ENCODE measurements at regions not wholly inside any gene's neighbourhood (a gene's known extent, or its start where the extent isn't known, plus 50 kb on each side); places are given as distances from the start of the nearest gene placed in this dataset.

DNA sequence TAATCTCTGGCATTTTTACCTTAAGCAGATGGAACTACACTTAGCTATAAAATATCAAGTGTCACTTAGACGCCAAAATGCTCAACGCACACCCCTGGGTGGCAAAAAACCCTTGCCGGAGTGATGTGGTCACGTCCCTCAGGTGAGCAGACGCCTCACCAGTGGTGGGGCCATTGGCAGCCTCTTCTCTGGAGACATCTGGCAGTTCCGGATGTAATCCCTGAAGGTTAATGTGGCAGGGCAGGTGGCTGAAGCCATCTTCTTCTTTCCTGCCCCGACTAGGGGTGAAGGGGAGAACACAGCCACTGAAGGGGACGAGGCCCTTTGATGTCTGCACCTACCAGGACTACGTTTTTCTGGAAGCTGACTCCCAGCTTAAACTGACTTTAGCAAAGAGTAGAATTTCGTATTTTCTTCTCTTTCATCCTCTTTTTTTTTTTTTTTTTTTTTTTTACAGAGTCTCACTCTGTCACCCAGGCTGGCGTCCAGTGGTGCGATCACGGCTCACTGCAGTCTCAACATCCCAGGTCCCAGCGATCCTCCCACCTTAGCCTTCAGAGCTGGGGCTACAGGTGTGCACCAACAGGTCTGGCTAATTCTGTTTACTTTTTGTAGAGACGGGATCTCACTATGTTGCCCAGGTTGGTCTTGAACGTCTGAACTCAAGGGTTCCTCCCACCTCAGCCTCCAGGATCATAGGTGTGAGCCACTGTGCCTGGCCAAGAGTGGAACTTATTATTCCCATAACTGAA, 152.1 kb downstream of the TTLL2 start:
- no peak overlapping the region for H3K9ac ChIP-seq
- no peaks in the 10 kb centered on the region for H3K79me2 ChIP-seq (ENCODE audit: insufficient read depth, low read depth)
- no peak overlapping the region for H3K27ac ChIP-seq
- no peaks in the 10 kb centered on the region for H3K4me1 ChIP-seq (ENCODE audit: low read depth, poor library complexity, severe bottlenecking)
- no peak overlapping the region for H3K4me3 ChIP-seq (IDR thresholded peaks at IDR 0.05; ENCODE audit: insufficient read depth, low read depth, low read length)
- TF ChIP-seq, protein P1, sequence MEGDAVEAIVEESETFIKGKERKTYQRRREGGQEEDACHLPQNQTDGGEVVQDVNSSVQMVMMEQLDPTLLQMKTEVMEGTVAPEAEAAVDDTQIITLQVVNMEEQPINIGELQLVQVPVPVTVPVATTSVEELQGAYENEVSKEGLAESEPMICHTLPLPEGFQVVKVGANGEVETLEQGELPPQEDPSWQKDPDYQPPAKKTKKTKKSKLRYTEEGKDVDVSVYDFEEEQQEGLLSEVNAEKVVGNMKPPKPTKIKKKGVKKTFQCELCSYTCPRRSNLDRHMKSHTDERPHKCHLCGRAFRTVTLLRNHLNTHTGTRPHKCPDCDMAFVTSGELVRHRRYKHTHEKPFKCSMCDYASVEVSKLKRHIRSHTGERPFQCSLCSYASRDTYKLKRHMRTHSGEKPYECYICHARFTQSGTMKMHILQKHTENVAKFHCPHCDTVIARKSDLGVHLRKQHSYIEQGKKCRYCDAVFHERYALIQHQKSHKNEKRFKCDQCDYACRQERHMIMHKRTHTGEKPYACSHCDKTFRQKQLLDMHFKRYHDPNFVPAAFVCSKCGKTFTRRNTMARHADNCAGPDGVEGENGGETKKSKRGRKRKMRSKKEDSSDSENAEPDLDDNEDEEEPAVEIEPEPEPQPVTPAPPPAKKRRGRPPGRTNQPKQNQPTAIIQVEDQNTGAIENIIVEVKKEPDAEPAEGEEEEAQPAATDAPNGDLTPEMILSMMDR (conservative IDR thresholded peaks at IDR 0.05; ENCODE audit: low read depth, low read length): no peak
- H4K20me1 ChIP-seq (ENCODE audit: insufficient read depth): no peaks in the 10 kb centered on the region
- no peaks in the 10 kb centered on the region for H3K27me3 ChIP-seq (ENCODE audit: insufficient read depth, low read depth)
- no peak overlapping the region for H3K4me2 ChIP-seq
- H2AFZ ChIP-seq (ENCODE audit: low read depth): no peak overlapping the region
- no peaks in the 10 kb centered on the region for H3K36me3 ChIP-seq (ENCODE audit: insufficient read depth)

DNA sequence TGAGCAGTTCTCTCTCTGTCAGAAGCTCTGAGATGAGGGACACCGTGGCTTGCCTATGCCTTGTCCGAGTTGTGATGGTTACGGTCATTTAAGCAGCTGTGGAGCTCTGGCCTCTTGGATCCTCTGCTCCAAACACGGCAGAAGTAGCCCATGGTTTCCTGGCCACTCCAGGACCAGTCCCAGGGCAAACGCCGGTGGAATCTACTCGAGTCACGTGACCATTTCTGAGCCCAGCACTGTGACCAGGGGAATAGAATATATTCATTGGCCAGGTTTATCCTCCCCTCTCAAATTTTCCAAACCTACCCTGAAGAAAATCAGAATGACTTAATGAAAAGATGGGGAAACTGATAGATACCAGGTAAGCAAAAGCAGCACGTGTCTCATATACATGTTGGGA, 152.8 kb downstream of the TTLL2 start:
- no peak overlapping the region for H3K27ac ChIP-seq
- no peaks in the 10 kb centered on the region for H3K4me1 ChIP-seq (ENCODE audit: low read depth, poor library complexity, severe bottlenecking)
- no peak overlapping the region for H3K4me3 ChIP-seq (IDR thresholded peaks at IDR 0.05; ENCODE audit: insufficient read depth, low read depth, low read length)
- H3K4me2 ChIP-seq: no peak overlapping the region
- H3K36me3 ChIP-seq (ENCODE audit: insufficient read depth): no peaks in the 10 kb centered on the region
- TF ChIP-seq, protein P1 (conservative IDR thresholded peaks at IDR 0.05; ENCODE audit: low read depth, low read length): no peak
- no peaks in the 10 kb centered on the region for H4K20me1 ChIP-seq (ENCODE audit: insufficient read depth)
- no peak overlapping the region for H2AFZ ChIP-seq (ENCODE audit: low read depth)
- no peaks in the 10 kb centered on the region for H3K79me2 ChIP-seq (ENCODE audit: insufficient read depth, low read depth)
- H3K9ac ChIP-seq: no peak overlapping the region
- H3K27me3 ChIP-seq (ENCODE audit: insufficient read depth, low read depth): no peaks in the 10 kb centered on the region

DNA sequence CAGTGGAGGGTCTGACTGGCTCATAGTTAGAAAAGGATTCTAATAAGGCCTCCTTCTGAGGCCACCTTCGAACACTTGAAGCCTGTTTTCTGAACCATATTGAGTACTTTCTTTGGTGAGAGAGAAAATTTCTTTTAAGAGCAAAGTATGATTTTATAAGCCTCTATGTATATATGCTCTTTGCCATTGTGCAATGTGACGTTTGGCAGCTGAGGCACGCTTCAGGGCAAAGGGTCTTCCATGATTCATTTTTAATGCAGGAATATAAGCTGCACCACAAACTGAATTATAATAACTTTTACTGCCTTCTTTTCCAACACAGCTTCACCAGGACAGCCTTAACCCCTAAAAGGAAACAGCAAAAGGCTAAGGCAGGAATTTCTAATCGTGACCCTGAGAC, 154.4 kb downstream of the TTLL2 start:
- Histone ChIP-seq H2AFZ (ENCODE audit: low read depth) (no peak overlapping the region), H3K9ac (no peak overlapping the region), H4K20me1 (ENCODE audit: insufficient read depth) (no peaks in the 10 kb centered on the region)

DNA sequence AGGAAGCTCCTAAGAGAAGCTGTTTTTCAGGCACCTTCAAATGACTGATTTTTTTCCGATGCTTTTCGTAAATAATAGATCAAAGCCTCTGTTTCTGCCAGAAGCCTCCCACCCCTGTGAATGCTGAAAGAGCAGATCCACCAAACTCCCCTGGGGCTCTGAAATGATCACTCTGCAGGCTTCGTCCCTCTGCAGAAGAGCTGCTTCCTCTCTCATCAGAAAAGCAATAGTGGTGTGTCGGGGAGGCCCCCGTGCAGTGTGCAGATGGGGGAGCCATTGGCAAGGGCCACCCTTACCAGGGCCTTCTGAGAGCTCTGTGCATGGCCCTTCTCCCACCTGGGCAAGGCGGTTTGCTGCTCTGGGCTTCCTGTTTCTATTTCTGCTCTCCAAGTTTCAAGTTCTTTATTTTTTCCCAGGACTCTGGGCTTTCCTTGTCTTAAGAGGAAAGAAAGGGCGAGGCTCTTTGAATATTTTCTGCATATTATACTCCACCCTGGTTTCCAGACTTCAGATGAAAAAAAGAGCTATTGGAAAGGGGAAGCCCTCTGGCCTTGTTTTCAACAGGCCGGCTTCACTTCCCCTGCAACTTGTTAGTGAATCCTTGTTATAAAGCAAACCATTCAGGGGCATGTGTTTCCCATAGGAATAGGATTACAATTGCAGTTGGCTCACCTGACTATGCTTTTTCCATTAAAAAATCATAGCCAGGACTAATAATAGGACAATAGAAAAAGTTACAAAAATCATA, 155.2 kb downstream of the TTLL2 start:
- Histone ChIP-seq H3K4me2 (no peak overlapping the region), H3K79me2 (ENCODE audit: insufficient read depth, low read depth) (no peaks in the 10 kb centered on the region), H3K9ac (no peak overlapping the region), H3K27me3 (ENCODE audit: insufficient read depth, low read depth) (no peaks in the 10 kb centered on the region), H4K20me1 (ENCODE audit: insufficient read depth) (no peaks in the 10 kb centered on the region), H2AFZ (ENCODE audit: low read depth) (no peak overlapping the region), H3K4me3 (IDR thresholded peaks at IDR 0.05; ENCODE audit: insufficient read depth, low read depth, low read length) (no peak overlapping the region), H3K4me1 (ENCODE audit: low read depth, poor library complexity, severe bottlenecking) (no peaks in the 10 kb centered on the region), H3K27ac (no peak overlapping the region), H3K36me3 (ENCODE audit: insufficient read depth) (no peaks in the 10 kb centered on the region)
- TF ChIP-seq, protein P1 (conservative IDR thresholded peaks at IDR 0.05; ENCODE audit: low read depth, low read length): no peak

More for the DNA sequence above, 154.4 kb downstream of the TTLL2 start:
- H3K27me3 ChIP-seq (ENCODE audit: insufficient read depth, low read depth): no peaks in the 10 kb centered on the region
- no peaks in the 10 kb centered on the region for H3K36me3 ChIP-seq (ENCODE audit: insufficient read depth)
- H3K4me3 ChIP-seq (IDR thresholded peaks at IDR 0.05; ENCODE audit: insufficient read depth, low read depth, low read length): no peak overlapping the region
- H3K4me2 ChIP-seq: no peak overlapping the region
- no peaks in the 10 kb centered on the region for H3K79me2 ChIP-seq (ENCODE audit: insufficient read depth, low read depth)
- TF ChIP-seq, protein P1 (conservative IDR thresholded peaks at IDR 0.05; ENCODE audit: low read depth, low read length): no peak
- no peak overlapping the region for H3K27ac ChIP-seq
- H3K4me1 ChIP-seq (ENCODE audit: low read depth, poor library complexity, severe bottlenecking): no peaks in the 10 kb centered on the region

All from KMS-11 (cell line).